H1 (cell line): ENCODE measurements at regions not wholly inside any gene's neighbourhood (a gene's known extent, or its start where the extent isn't known, plus 50 kb on each side); places are given as distances from the start of the nearest gene placed in this dataset.

ENCODE experiments used
- CTCF ChIA-PET: fragments of 300-600 bp; sonication (Branson Sonifier 250); formaldehyde crosslinking; loops from one replicate; lab custom pipeline; 2021; ENCODE audit not compliant: partially characterized antibody; lab: Charles Lee
- POLR2A ChIA-PET: fragments of 300-600 bp; sonication (Branson Sonifier 250); formaldehyde crosslinking; loops from one replicate; lab custom pipeline; 2021; ENCODE audit warnings: inconsistent platforms; ENCODE audit not compliant: partially characterized antibody; lab: Charles Lee
- DNase-seq, 2 experiments: peaks; one replicate each; pipeline versions ENCODE4 v3.0.0 to v3.0.0-alpha.2; 2010 to 2022; ENCODE audit warnings: low spot score in 2 of 2, low read depth in 1 of 2, mixed read lengths in 1 of 2
- FAIRE-seq: peaks from 2 replicates; lab custom pipeline; 2011; peaks lifted over from hg19 to GRCh38; lab: Jason Lieb, UNC
- H2AFZ ChIP-seq: 2 replicates; pipeline ENCODE4 v1.8.1; 2012; ENCODE audit warnings: low read length, inconsistent platforms
- H2AK5ac ChIP-seq: 2 replicates; pipeline ENCODE4 v1.6.1; 2013; ENCODE audit warnings: low read depth, low read length
- H2BK120ac ChIP-seq: replicated peaks from 2 replicates; pipeline ENCODE3; 2013; ENCODE audit warnings: low read depth, low read length, inconsistent platforms
- H2BK12ac ChIP-seq: 2 replicates; pipeline ENCODE4 v1.6.1; 2013; ENCODE audit warnings: low read depth, low read length
- H2BK15ac ChIP-seq: 2 replicates; pipeline ENCODE4 v1.6.1; 2013; ENCODE audit warnings: low read length
- H2BK20ac ChIP-seq: 2 replicates; pipeline ENCODE4 v1.6.1; 2013; ENCODE audit warnings: low read length
- H2BK5ac ChIP-seq: 2 replicates; pipeline ENCODE4 v1.6.1; 2013; ENCODE audit warnings: low read depth, low read length
- H3K14ac ChIP-seq: 2 replicates; pipeline ENCODE4 v1.6.1; 2013; ENCODE audit warnings: inconsistent platforms; ENCODE audit not compliant: insufficient read length
- H3K18ac ChIP-seq: 2 replicates; pipeline ENCODE4 v1.6.1; 2013; ENCODE audit warnings: low read length; ENCODE audit errors: extremely low read depth
- H3K23ac ChIP-seq: 2 replicates; pipeline ENCODE4 v1.6.1; 2013; ENCODE audit warnings: inconsistent platforms; ENCODE audit not compliant: insufficient read length
- H3K23me2 ChIP-seq: 2 replicates; pipeline ENCODE4 v1.6.1; 2013; ENCODE audit warnings: low read depth, low read length
- H3K27ac ChIP-seq: 2 replicates; pipeline ENCODE4 v1.6.1; 2011; ENCODE audit warnings: low read depth, low read length, inconsistent platforms
- H3K27me3 ChIP-seq, 4 experiments: replicated peaks in 1 of 4; 1 replicate in 1 of 4; 2 replicates in 3 of 4; pipeline versions ENCODE4 v1.6.1 to v1.8.1; 2011 to 2013; ENCODE audit warnings: low read length in 3 of 4, mild to moderate bottlenecking in 3 of 4, inconsistent platforms in 2 of 4, mixed read lengths in 2 of 4, moderate library complexity in 1 of 4; ENCODE audit not compliant: control insufficient read depth in 3 of 4, insufficient read depth in 3 of 4; ENCODE audit errors: extremely low read depth in 1 of 4
- H3K36me3 ChIP-seq, 4 experiments: 2 replicates each; pipeline versions ENCODE4 v1.6.1 to v1.8.1; 2011 to 2013; ENCODE audit warnings: mild to moderate bottlenecking in 4 of 4, low read length in 3 of 4, moderate library complexity in 2 of 4, control low read depth in 1 of 4, inconsistent platforms in 1 of 4; ENCODE audit not compliant: insufficient read depth in 4 of 4, control insufficient read depth in 2 of 4
- H3K4ac ChIP-seq: replicated peaks from 2 replicates; pipeline ENCODE3; 2013; ENCODE audit warnings: low read length, low read depth, mixed read lengths, inconsistent platforms; ENCODE audit not compliant: insufficient read length
- H3K4me1 ChIP-seq, 4 experiments: replicated peaks in 1 of 4; 1 replicate in 1 of 4; 2 replicates in 3 of 4; pipeline versions ENCODE4 v1.6.1 to v1.8.1; 2011 to 2013; ENCODE audit warnings: low read length in 3 of 4, inconsistent platforms in 2 of 4, mixed read lengths in 1 of 4; ENCODE audit not compliant: insufficient read depth in 4 of 4, control insufficient read depth in 3 of 4
- H3K4me2 ChIP-seq, 2 experiments: 2 replicates each; pipeline versions ENCODE4 v1.6.1 to v1.8.1; 2011 to 2013; ENCODE audit warnings: low read depth in 2 of 2, low read length in 2 of 2, control low read depth in 1 of 2, inconsistent platforms in 1 of 2, mild to moderate bottlenecking in 1 of 2; ENCODE audit not compliant: insufficient read depth in 1 of 2
- H3K4me3 ChIP-seq, 4 experiments: fragments of 200-600, 300-600 bp in 1 of 4; sonication (generic), shearing (Covaris generic), sonication (Bioruptor Twin) in 1 of 4; 2 replicates each; pipeline versions ENCODE4 v1.5.1 to v1.8.1; 2011 to 2016; ENCODE audit warnings: low read length in 4 of 4, low read depth in 3 of 4, control low read depth in 2 of 4, inconsistent platforms in 2 of 4, mild to moderate bottlenecking in 2 of 4, mixed read lengths in 1 of 4, moderate library complexity in 1 of 4; ENCODE audit not compliant: insufficient read depth in 2 of 4; ENCODE audit errors: extremely low read depth in 1 of 4
- H3K56ac ChIP-seq: replicated peaks from 2 replicates; pipeline ENCODE3; 2013; ENCODE audit warnings: low read depth, mild to moderate bottlenecking, mixed read lengths, low read length, inconsistent platforms; ENCODE audit not compliant: insufficient read length
- H3K79me1 ChIP-seq: 2 replicates; pipeline ENCODE4 v1.6.1; 2013; ENCODE audit warnings: low read depth, low read length, control low read depth
- H3K79me2 ChIP-seq, 2 experiments: 2 replicates each; pipeline versions ENCODE4 v1.6.1 to v1.8.1; 2012 to 2013; ENCODE audit warnings: low read length in 2 of 2, mild to moderate bottlenecking in 2 of 2, inconsistent platforms in 1 of 2; ENCODE audit not compliant: insufficient read depth in 2 of 2, control insufficient read depth in 1 of 2
- H3K9ac ChIP-seq, 4 experiments: replicated peaks in 1 of 4; 1 replicate in 1 of 4; 2 replicates in 3 of 4; pipeline versions ENCODE4 v1.6.1 to v1.8.1; 2011 to 2013; ENCODE audit warnings: low read depth in 3 of 4, low read length in 3 of 4, control low read depth in 2 of 4, mild to moderate bottlenecking in 2 of 4, moderate library complexity in 2 of 4, inconsistent platforms in 1 of 4; ENCODE audit errors: extremely low read depth in 1 of 4
- H3K9me3 ChIP-seq, 2 experiments: 2 replicates each; pipeline versions ENCODE4 v1.6.1 to v1.8.1; 2012 to 2013; ENCODE audit warnings: mild to moderate bottlenecking in 2 of 2, moderate library complexity in 2 of 2, control low read depth in 1 of 2, inconsistent platforms in 1 of 2, low read depth in 1 of 2, low read length in 1 of 2, mixed read lengths in 1 of 2; ENCODE audit not compliant: insufficient read depth in 2 of 2
- H4K20me1 ChIP-seq, 2 experiments: replicated peaks in 1 of 2; 2 replicates each; pipeline versions ENCODE3 to v1.8.1; 2011 to 2013; ENCODE audit warnings: inconsistent platforms in 2 of 2, low read length in 2 of 2, mild to moderate bottlenecking in 1 of 2; ENCODE audit not compliant: insufficient read depth in 2 of 2, control insufficient read depth in 1 of 2
- H4K5ac ChIP-seq: 2 replicates; pipeline ENCODE4 v1.6.1; 2013; ENCODE audit warnings: low read length, low read depth, mixed read lengths, inconsistent platforms; ENCODE audit not compliant: insufficient read length
- H4K8ac ChIP-seq: 2 replicates; pipeline ENCODE4 v1.8.0; 2013; ENCODE audit warnings: mild to moderate bottlenecking, moderate library complexity, low read length, inconsistent platforms; ENCODE audit not compliant: insufficient read depth; ENCODE audit errors: extremely low read depth
- H4K91ac ChIP-seq: replicated peaks from 2 replicates; pipeline ENCODE3; 2013; ENCODE audit warnings: low read length, mixed read lengths, inconsistent platforms; ENCODE audit not compliant: insufficient read length
- ATF3 ChIP-seq: IDR thresholded peaks from 2 replicates; pipeline ENCODE4 v1.6.1; 2011; ENCODE audit warnings: low read depth, mild to moderate bottlenecking, low read length; ENCODE audit not compliant: insufficient read depth
- CTCF ChIP-seq, 3 experiments: IDR thresholded peaks; 1 replicate in 2 of 3; 2 replicates in 1 of 3; pipeline versions ENCODE4 v1.5.1 to v1.6.1; 2011; ENCODE audit warnings: low read length in 3 of 3, mild to moderate bottlenecking in 3 of 3, inconsistent platforms in 2 of 3, low read depth in 1 of 3, moderate library complexity in 1 of 3; ENCODE audit not compliant: insufficient read depth in 1 of 3; ENCODE audit errors: control extremely low read depth in 1 of 3
- EGR1 ChIP-seq: IDR thresholded peaks from 2 replicates; pipeline ENCODE4 v1.6.1; 2011; ENCODE audit warnings: low read depth, low read length, borderline replicate concordance
- JUND ChIP-seq: IDR thresholded peaks from 2 replicates; pipeline ENCODE4 v1.6.1; 2011; ENCODE audit warnings: mild to moderate bottlenecking, improper control_type of control experiment, low read length
- PHF8 ChIP-seq: fragments of 200-600 bp; sonication (generic); conservative IDR thresholded peaks from 2 replicates; pipeline ENCODE4 v1.7.1; 2012; ENCODE audit warnings: low read depth, mild to moderate bottlenecking, inconsistent platforms, low read length, moderate library complexity
- POLR2A ChIP-seq, 2 experiments: IDR thresholded peaks; 1 replicate in 1 of 2; 2 replicates in 1 of 2; pipeline ENCODE4 v1.6.1; 2011; ENCODE audit warnings: low read depth in 2 of 2, low read length in 2 of 2, mild to moderate bottlenecking in 2 of 2; ENCODE audit errors: control extremely low read depth in 1 of 2
- SAP30 ChIP-seq: fragments of 300-600 bp; sonication (generic); IDR thresholded peaks from 2 replicates; pipeline ENCODE4 v1.7.1; 2012; ENCODE audit warnings: low read length, moderate library complexity, mild to moderate bottlenecking, inconsistent platforms; ENCODE audit not compliant: insufficient read depth, insufficient replicate concordance
- SRF ChIP-seq: IDR thresholded peaks from 2 replicates; pipeline ENCODE4 v1.6.1; 2011; ENCODE audit warnings: mild to moderate bottlenecking, low read depth, low read length, moderate library complexity
- TEAD4 ChIP-seq: IDR thresholded peaks from 2 replicates; pipeline ENCODE4 v1.6.1; 2012; ENCODE audit warnings: low read depth, low read length, inconsistent platforms, mixed read lengths
- USF2 ChIP-seq: IDR thresholded peaks from 2 replicates; pipeline ENCODE4 v1.6.1; 2011; ENCODE audit warnings: low read length, improper control_type of control experiment
- ZNF274 ChIP-seq: IDR thresholded peaks from 2 replicates; pipeline ENCODE4 v1.7.0; 2012; ENCODE audit warnings: low read length, borderline replicate concordance; ENCODE audit errors: extremely low read depth
- WGBS, 2 experiments: shearing (Covaris generic) in 1 of 2; methylation state at CpG; one replicate each; pipeline versions ENCODE4 v1.1.6 to v1.1.7; 2013 to 2015; ENCODE audit warnings: low lambda C conversion rate in 2 of 2, mixed read lengths in 2 of 2, inconsistent platforms in 1 of 2, low coverage in 1 of 2, missing lambda C conversion rate in 1 of 2; ENCODE audit not compliant: insufficient replicate concordance in 2 of 2, insufficient coverage in 1 of 2, insufficient read length in 1 of 2; ENCODE audit errors: extremely low coverage in 1 of 2, missing lambda C conversion rate in 1 of 2; 5-methylcytosine and 5-hydroxymethylcytosine counted together

GRCh38 chr18:75517286-75517685 lies 89.8 kb upstream of the SMIM21 start:
- H4K20me1 ChIP-seq: no peaks in the 10 kb centered on the region
- no peaks in the 10 kb centered on the region; a peak in 1 of 4 replicates for H3K9me3 ChIP-seq
- DNase-seq (no peak), FAIRE-seq (no peak)
- H2BK20ac ChIP-seq: no peak overlapping the region
- no peak overlapping the region for H4K5ac ChIP-seq
- H3K4me2 ChIP-seq: no peak overlapping the region
- H3K36me3 ChIP-seq: no peaks in the 10 kb centered on the region
- no peak overlapping the region for H3K4ac ChIP-seq
- no peak overlapping the region for H3K18ac ChIP-seq
- no peak overlapping the region for H3K14ac ChIP-seq
- H3K79me1 ChIP-seq: no peaks in the 10 kb centered on the region
- no peak overlapping the region for H3K27ac ChIP-seq
- H3K23ac ChIP-seq: no peak overlapping the region
- no peaks in the 10 kb centered on the region; a peak in 1 of 7 replicates for H3K4me1 ChIP-seq
- no peaks in the 10 kb centered on the region for H3K79me2 ChIP-seq
- no peak overlapping the region for H4K8ac ChIP-seq
- no peak overlapping the region for H3K9ac ChIP-seq
- POLR2A ChIA-PET: no interaction called here
- no peak overlapping the region for H2AK5ac ChIP-seq
- H2BK5ac ChIP-seq: no peak overlapping the region
- whole genome bisulfite sequencing, 2 experiments: 85% methylated on average over 3 of the region's 3 CpGs; no CpG with 5 or more reads in 1 of the 2 experiments
- H3K27me3 ChIP-seq: no peaks in the 10 kb centered on the region
- no peak overlapping the region for H2BK15ac ChIP-seq
- H3K23me2 ChIP-seq: no peaks in the 10 kb centered on the region
- H2AFZ ChIP-seq: no peak overlapping the region
- H3K4me3 ChIP-seq: no peak overlapping the region
- H3K56ac ChIP-seq: no peak overlapping the region
- no peak overlapping the region for H2BK120ac ChIP-seq
- CTCF ChIA-PET: interaction anchor here (0.7 to 1.5 kb wide), 2 partner anchors 16 to 34 kb away, joined by 3 read pairs; no protein-coding TSS in a partner anchor
- H2BK12ac ChIP-seq: no peak overlapping the region
- H4K91ac ChIP-seq: no peak overlapping the region
- TF ChIP-seq ATF3: no peak
- no peak for TF ChIP-seq SAP30
- no peak for TF ChIP-seq POLR2A (IDR thresholded peaks at IDR 0.05; ENCODE audit: control extremely low read depth in 1 of 2, low read depth in 2 of 2, low read length in 2 of 2)
- TF ChIP-seq USF2: no peak
- no peak for TF ChIP-seq JUND
- TF ChIP-seq EGR1: no peak
- no peak for TF ChIP-seq SRF
- TF ChIP-seq TEAD4: no peak
- TF ChIP-seq CTCF (IDR thresholded peaks at IDR 0.05; ENCODE audit: control extremely low read depth in 1 of 3, insufficient read depth in 1 of 3, low read depth in 1 of 3, low read length in 3 of 3): no peak
- TF ChIP-seq PHF8: no peak
- no peak for TF ChIP-seq ZNF274
